ENCODE measurements at regions not wholly inside any gene's neighbourhood (a gene's known extent, or its start where the extent isn't known, plus 50 kb on each side); places are given as distances from the start of the nearest gene placed in this dataset.

DNA sequence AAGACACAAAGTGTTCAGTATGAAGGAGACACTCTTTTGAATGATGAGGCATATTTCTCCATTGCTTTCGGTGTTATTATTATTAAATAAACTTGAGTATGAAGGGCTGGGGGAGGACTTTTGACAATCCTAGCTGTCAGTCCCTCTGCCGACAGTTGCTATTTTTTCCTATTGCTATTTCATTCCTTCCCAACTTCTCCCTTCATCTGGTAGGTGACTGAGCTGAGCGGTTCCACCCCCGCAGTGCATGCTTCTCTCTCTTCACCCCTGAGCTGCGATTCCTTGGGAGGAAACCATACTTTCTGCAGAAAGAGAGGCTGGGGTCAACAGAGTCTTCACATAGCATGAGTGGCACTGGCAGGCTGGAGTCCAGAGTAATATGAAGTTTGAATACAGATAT, 261.2 kb upstream of the TAC1 start:
- DNase-seq: no peak

DNA sequence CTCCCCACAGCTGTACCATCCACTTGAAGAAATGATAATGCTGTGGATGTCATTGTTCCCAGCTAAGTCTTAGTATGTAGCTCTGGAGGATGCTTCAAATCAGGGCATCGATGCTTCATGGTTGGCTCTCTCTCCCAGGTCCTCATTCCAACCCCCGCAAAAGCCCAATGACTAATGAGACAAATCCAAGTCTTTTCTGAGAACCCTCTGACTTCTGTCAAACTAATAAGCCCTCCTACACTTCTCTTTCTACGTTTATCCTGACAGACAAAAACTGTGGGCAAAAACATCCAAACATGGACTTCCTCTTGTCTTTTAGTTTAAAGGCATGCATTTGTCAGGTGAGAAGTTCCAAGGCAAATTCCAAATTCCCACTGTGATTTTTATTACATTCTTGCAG, 260.4 kb upstream of the TAC1 start:
- DNase-seq: no peak

DNA sequence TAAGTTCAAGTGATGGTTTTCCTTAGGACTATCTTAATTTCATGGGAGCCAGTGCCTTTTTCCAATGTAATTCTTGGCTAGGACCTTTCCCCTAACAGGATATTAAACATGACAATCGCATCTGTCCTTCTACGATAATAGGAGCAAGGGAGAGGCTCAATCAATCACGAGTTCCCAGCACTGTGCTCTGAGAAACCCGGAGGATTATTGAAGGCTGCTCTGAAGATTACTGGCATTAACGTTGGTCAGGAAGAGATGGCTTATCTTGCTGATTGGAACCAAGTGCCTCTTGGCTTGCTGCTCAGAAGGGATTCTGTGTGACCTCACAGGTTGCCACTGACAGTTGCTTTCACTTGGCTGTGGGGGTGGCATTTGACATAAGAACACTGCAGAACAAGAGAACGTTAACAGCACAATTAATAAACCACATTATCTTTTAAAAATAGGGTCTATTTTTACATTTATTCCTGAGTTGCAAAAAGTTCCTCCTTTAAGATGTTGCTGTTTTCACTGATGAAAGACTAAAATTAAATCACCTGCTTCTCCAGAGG, 252.1 kb upstream of the TAC1 start:
- DNase-seq: no peak

- no peak for DNase-seq
Measured at GRCh38 chr7:97480772-97481390, 251.0 kb upstream of the TAC1 start.

- DNase-seq: no peak
Measured at GRCh38 chr7:97495487-97495886, 236.4 kb upstream of the TAC1 start.

DNA sequence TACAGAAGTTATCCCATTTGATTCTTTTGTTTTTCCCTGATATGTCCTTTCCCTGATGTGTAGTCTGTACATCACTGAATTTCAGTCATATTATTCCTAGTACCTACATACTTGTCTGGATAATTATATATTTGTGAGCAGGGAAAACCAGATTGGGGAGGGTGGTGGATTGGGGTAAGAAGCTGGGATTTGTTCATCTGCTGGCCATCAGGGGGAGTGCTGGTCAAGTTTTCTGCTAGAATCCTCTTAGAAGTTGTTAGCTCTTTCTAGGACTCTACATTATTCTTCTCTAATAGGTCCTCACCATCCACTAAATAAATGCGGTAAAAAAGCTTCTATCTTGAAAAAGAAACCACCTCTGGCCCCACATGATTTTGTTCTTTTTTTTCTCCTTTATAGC, 232.7 kb upstream of the TAC1 start:
- DNase-seq: peak in 1 of 2 donors; percentile 13

DNA sequence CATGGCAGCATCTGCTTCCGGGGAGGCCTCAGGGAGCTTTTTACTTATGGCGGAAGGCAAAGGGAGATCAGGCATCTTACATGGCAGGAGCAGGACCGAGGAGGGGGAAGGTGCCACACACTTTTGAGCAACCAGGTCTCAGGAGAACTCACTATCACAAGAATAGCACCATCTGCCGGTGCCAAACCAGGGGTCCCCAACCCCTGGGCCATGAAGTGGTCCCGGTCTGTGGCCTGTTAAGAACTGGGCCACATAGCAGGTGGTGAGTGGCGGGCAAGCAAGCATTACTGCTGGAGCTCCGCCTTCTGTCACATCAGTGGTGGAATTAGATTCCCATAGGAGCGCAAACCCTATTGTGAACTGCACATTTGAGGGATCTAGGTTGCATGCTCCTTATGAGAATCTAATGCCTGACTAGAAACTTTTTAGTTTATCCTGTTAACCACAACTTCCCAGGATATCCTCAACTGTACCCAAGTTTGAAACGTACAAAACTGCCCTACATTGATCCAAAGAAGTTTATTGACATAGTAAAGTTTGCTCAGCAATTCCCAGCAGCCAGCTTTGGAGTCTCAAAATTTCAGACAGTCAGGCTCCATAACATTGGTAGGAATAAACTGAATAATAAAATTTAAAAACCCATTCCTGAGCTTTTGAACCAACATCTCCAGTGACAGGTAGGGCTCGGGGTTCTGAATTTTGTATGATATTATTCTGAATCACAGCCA, 228.4 kb upstream of the TAC1 start:
- no peak for DNase-seq

DNA sequence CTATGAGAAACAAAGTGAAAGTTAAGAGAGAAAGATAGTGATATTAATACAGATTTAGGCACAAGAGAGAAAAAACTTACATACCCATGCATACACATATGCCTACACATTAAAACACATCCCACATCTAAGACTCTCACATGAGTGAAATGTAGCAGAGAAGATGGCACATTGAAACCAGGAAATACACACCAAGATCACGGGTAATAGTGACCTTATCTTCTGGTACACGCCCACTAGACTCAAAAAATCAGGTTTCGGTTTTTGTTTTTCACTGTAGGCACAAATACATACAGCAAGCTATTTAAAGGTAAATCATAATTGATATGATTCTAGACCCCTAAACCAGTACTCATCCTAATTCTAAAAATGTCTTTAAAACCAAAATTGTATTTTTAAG, 225.2 kb upstream of the TAC1 start:
- DNase-seq: no peak

GRCh38 chr7:97512441-97513207, 219.3 kb upstream of the TAC1 start:
- no peak for DNase-seq

DNA sequence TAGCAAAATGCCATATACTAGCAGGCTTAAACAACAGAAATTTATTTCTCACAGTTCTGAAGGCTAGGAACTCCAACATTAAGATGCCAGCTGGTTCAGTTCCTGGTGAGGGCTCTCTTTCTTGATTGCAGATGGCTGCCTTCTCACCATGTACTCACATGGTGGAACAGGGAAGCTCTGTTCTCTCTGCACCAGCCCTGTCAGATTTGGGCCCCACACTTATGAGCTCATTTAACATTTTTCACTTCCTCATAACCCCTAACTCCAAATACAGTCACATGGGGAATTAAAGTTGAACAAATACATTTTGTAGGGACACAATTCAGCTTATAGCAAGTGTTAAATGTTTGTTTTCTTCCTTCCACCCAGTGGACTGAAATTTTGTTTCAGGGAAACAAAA, 218.6 kb upstream of the TAC1 start:
- DNase-seq: no peak

- DNase-seq: no peak
Measured at GRCh38 chr7:97541188-97541587, 190.7 kb upstream of the TAC1 start.

GRCh38 chr7:97555857-97556421, 175.9 kb upstream of the TAC1 start:
- DNase-seq: no peak

- DNase-seq: no peak
Measured at GRCh38 chr7:97565665-97566064, 166.2 kb upstream of the TAC1 start.

DNA sequence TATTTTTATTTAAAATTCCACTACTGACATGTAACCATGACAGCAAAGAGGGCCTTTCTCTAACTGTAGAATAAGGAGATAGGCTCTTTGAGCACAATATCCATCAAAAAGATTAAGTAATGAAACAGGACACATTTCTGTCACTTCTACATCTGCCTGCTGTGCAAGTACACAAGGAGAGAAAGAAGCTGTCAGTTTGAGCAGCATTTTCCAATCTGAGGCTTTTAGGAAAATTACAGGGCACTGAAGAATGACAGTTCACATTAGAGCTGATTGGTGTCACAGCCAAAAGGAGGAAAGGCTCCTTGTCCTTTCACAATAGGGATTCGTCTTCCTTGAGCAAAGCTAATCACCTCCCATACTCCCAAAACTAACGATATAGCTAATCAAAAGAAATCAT, 158.8 kb upstream of the TAC1 start:
- DNase-seq: no peak

- no peak for DNase-seq
Measured at GRCh38 chr7:97576043-97576442, 155.8 kb upstream of the TAC1 start.

- DNase-seq: no peak
Measured at GRCh38 chr7:97578225-97578624, 153.7 kb upstream of the TAC1 start.

DNA sequence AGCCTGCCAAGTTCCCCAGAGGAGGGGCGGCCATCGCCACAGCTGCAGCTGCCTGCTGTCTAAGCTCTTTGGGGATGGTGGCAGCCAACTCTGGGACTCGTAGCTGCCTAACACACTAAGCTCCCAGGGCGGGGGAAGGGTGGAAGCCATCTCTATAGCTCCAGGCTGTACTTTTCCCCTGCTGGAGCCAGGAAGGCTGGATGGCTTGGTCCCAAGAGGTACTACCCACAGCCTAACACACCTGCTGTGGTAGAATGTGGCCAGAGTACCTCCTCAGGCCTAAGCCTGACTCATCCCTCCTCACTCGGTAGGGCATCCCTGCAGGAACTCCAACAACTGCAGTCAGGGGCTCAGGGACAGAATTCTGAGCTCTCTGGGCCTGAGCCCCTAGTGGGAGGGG, 151.7 kb upstream of the TAC1 start:
- DNase-seq: no peak

DNA sequence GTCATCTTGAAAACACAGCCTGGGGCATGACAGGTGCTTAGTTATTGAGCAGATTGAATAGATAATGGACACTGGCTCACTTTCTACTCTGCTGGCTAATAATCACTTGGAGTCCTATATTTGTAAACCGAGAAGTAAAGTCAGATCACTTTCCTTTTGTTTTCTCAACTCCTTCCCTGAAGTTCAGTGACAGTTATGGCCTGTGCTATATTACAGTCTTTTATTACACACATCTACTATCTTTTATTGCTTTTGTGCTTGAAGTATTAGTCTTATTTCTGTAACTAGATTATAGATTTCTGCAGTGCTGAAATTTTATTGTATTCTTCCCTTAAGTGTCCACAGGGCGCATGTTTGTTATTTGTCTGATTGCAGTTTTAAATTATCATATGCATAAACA, 136.4 kb upstream of the TAC1 start:
- no peak for DNase-seq

DNA sequence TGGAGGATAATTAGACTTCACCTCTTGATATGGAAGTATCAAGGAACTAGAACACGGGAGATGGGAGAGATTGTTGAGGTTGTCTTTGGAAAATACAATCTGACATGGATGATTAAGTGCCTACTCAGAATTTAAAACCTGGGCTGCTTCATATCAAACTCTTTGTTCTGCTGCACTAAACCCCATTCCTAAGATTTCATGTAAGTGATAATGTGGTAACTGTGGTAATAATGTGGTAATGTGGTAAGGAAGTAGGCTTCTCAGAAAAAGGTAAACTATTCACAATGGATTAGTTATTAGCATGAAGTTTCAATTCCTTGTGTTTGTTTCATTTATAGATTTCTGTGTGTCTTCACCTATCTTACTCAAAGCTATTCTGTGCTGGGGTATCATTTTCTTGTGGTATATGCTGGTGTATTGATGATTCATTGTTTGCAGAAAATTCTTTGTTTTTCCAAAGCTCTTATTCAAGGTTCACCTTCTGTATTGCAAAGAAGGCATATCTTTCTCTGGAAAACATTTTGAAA, 129.9 kb upstream of the TAC1 start:
- no peak for DNase-seq

- no peak for DNase-seq
Measured at GRCh38 chr7:97620495-97620894, 111.4 kb upstream of the TAC1 start.

GRCh38 chr7:97623333-97623732, 108.6 kb upstream of the TAC1 start:
- DNase-seq: no peak

DNA sequence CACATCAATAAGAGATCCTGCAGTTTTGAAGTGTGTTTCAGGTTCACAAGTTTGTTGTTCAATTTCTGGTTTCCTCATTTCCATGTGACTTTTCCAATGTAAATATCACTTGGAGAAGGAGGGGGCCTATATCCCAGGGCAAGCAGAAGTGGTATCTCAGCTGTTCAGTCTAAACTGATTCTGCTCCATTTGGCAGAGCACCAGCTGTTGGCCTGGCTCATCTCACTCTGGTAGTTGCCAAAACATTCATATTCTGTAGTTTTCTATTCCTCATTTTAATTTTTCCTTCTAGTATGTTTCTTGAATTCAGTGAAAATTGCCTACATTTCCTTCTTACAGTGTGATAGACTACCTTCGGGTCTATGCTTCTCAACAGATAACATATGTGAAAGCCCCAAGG, 101.8 kb upstream of the TAC1 start:
- DNase-seq: no peak

GRCh38 chr7:97635622-97636021, 96.3 kb upstream of the TAC1 start:
- DNase-seq: no peak
